Liver (tissue), 8 donors: ENCODE measurements at regions not wholly inside any gene's neighbourhood (a gene's known extent, or its start where the extent isn't known, plus 50 kb on each side); places are given as distances from the start of the nearest gene placed in this dataset.

Experiments used
- DNase-seq: peaks from one replicate; pipeline ENCODE4 v3.0.0-alpha.2; 2017; ENCODE audit warnings: low spot score
- H3K27ac ChIP-seq, 2 donors: one replicate each; pipeline ENCODE4 v1.7.0; 2013; ENCODE audit warnings: inconsistent platforms in 2 of 2, low read length in 2 of 2, control low read depth in 1 of 2, low read depth in 1 of 2, mild to moderate bottlenecking in 1 of 2
- H3K27me3 ChIP-seq, 4 donors: one replicate each; pipeline versions ENCODE4 v1.6.1 to v1.7.0; 2013; ENCODE audit warnings: low read length in 3 of 4, inconsistent platforms in 1 of 4, mild to moderate bottlenecking in 1 of 4, moderate library complexity in 1 of 4; ENCODE audit not compliant: control insufficient read depth in 4 of 4, insufficient read depth in 4 of 4
- H3K36me3 ChIP-seq, 4 donors: one replicate each; pipeline versions ENCODE4 v1.6.1 to v1.7.0; 2013; ENCODE audit warnings: low read length in 3 of 4, mild to moderate bottlenecking in 3 of 4, low read depth in 1 of 4, moderate library complexity in 1 of 4; ENCODE audit not compliant: control insufficient read depth in 4 of 4, insufficient read depth in 3 of 4
- H3K4me1 ChIP-seq, 4 donors: one replicate each; pipeline versions ENCODE4 v1.6.1 to v1.7.0; 2013; ENCODE audit warnings: low read length in 3 of 4, mild to moderate bottlenecking in 3 of 4, moderate library complexity in 1 of 4; ENCODE audit not compliant: control insufficient read depth in 4 of 4, insufficient read depth in 4 of 4
- H3K4me3 ChIP-seq, 3 donors: one replicate each; pipeline versions ENCODE4 v1.6.1 to v1.7.0; 2013; ENCODE audit warnings: low read length in 3 of 3, control low read depth in 1 of 3, low read depth in 1 of 3, mild to moderate bottlenecking in 1 of 3
- H3K9ac ChIP-seq, 2 donors: one replicate each; pipeline ENCODE4 v1.7.0; 2013; ENCODE audit warnings: low read length in 2 of 2, mild to moderate bottlenecking in 2 of 2, moderate library complexity in 2 of 2, control low read depth in 1 of 2, low read depth in 1 of 2
- H3K9me3 ChIP-seq, 4 donors: one replicate each; pipeline versions ENCODE4 v1.6.1 to v1.7.0; 2013; ENCODE audit warnings: low read length in 3 of 4; ENCODE audit not compliant: control insufficient read depth in 4 of 4
- ATF3 ChIP-seq: IDR thresholded peaks from 2 replicates; pipeline ENCODE4 v1.6.1; 2016; ENCODE audit warnings: antibody characterized with exemption
- CTCF ChIP-seq: fragments of 150-350 bp; IDR thresholded peaks from 2 replicates; pipeline ENCODE4 v1.5.1; 2017; ENCODE audit warnings: improper control_type of control experiment, low read depth, low read length; ENCODE audit not compliant: missing input control
- EGR1 ChIP-seq, 2 donors: IDR thresholded peaks; 2 replicates each; pipeline ENCODE4 v1.6.1; 2016 to 2018; ENCODE audit warnings: antibody characterized with exemption in 2 of 2, low read depth in 2 of 2
- FOXA1 ChIP-seq: IDR thresholded peaks from 2 replicates; pipeline ENCODE4 v1.6.1; 2016; ENCODE audit warnings: antibody characterized with exemption
- GABPA ChIP-seq, 2 donors: IDR thresholded peaks in 1 of 2; conservative IDR thresholded peaks in 1 of 2; 2 replicates each; pipeline ENCODE4 v1.6.1; 2016; ENCODE audit warnings: antibody characterized with exemption in 2 of 2, mild to moderate bottlenecking in 1 of 2, moderate library complexity in 1 of 2
- HNF4A ChIP-seq, 2 donors: conservative IDR thresholded peaks; 2 replicates each; pipeline ENCODE4 v1.6.1; 2016; ENCODE audit warnings: antibody characterized with exemption in 2 of 2, mild to moderate bottlenecking in 2 of 2
- HNF4G ChIP-seq: IDR thresholded peaks from 2 replicates; pipeline ENCODE4 v1.6.1; 2016; ENCODE audit warnings: antibody characterized with exemption
- MAX ChIP-seq: IDR thresholded peaks from 2 replicates; pipeline ENCODE4 v1.6.1; 2016; ENCODE audit warnings: antibody characterized with exemption
- RAD21 ChIP-seq, 2 donors: IDR thresholded peaks; 2 replicates each; pipeline ENCODE4 v1.6.1; 2016; ENCODE audit warnings: antibody characterized with exemption in 2 of 2, mild to moderate bottlenecking in 2 of 2
- REST ChIP-seq: IDR thresholded peaks from 2 replicates; pipeline ENCODE4 v1.6.1; 2016; ENCODE audit warnings: antibody characterized with exemption, mild to moderate bottlenecking
- TAF1 ChIP-seq: conservative IDR thresholded peaks from 2 replicates; pipeline ENCODE4 v1.6.1; 2016; ENCODE audit warnings: antibody characterized with exemption, mild to moderate bottlenecking
- WGBS: extraction: QIAGEN DNeasy Blood & Tissue Kit; methylation state at CpG from one replicate; pipeline ENCODE4 v1.1.7; 2013; 5-methylcytosine and 5-hydroxymethylcytosine counted together
- donor health status: healthy.
- donor health status: healthy.
- donor health status: healthy.
- donor health status: healthy.
- donor health status: healthy.

- H3K27me3 ChIP-seq: peaks cover 0 to 3% (median under 1%) of the 10 kb centered on the region in 4 donors
- TF ChIP-seq MAX (no peak), HNF4G (no peak), TAF1 (no peak), RAD21 (IDR thresholded peaks at IDR 0.05) (no peak), EGR1 (IDR thresholded peaks at IDR 0.05; ENCODE audit: low read depth in 2 of 2) (no peak), GABPA (IDR thresholded peaks at IDR 0.05 in 1 of 2, conservative IDR thresholded peaks at IDR 0.05 in 1 of 2) (no peak), HNF4A (conservative IDR thresholded peaks at IDR 0.05) (no peak), REST (no peak)
- no peak overlapping the region for H3K27ac ChIP-seq
- H3K36me3 ChIP-seq: no peaks in the 10 kb centered on the region
- no peaks in the 10 kb centered on the region for H3K4me1 ChIP-seq
- no peaks in the 10 kb centered on the region for H3K9me3 ChIP-seq
- H3K4me3 ChIP-seq: no peak overlapping the region
- WGBS: 71% methylated on average over 1 of the region's 1 CpG
- no peak overlapping the region for H3K9ac ChIP-seq
- no peak for DNase-seq
Measured at GRCh38 chr13:85709721-85710120, 89.5 kb downstream of the SLITRK6 start.

- Histone ChIP-seq H3K4me1 (no peaks in the 10 kb centered on the region), H3K9ac (no peak overlapping the region), H3K4me3 (no peak overlapping the region), H3K36me3 (no peaks in the 10 kb centered on the region), H3K27ac (no peak overlapping the region), H3K9me3 (no peaks in the 10 kb centered on the region), H3K27me3 (peaks cover 0 to 3% (median under 1%) of the 10 kb centered on the region in 4 donors)
- TF ChIP-seq GABPA (IDR thresholded peaks at IDR 0.05 in 1 of 2, conservative IDR thresholded peaks at IDR 0.05 in 1 of 2): no peak
- no peak for TF ChIP-seq ATF3
- 45% methylated on average over 2 of the region's 2 CpGs for WGBS
- DNase-seq: no peak
Measured at GRCh38 chr13:85709072-85709471, 90.1 kb downstream of the SLITRK6 start.

GRCh38 chr13:85700906-85701305 lies 98.3 kb downstream of the SLITRK6 start:
- TF ChIP-seq FOXA1: no peak
- no peak for TF ChIP-seq MAX
- no peak for TF ChIP-seq CTCF
- no peak for TF ChIP-seq TAF1
- Histone ChIP-seq H3K27ac (no peak overlapping the region), H3K9me3 (no peaks in the 10 kb centered on the region), H3K9ac (no peak overlapping the region), H3K36me3 (no peaks in the 10 kb centered on the region), H3K4me1 (no peaks in the 10 kb centered on the region), H3K27me3 (no peaks in the 10 kb centered on the region), H3K4me3 (no peak overlapping the region)
- 85% methylated on average over 4 of the region's 4 CpGs for WGBS
- no peak for DNase-seq
